SK-N-SH (cell line): ENCODE measurements at regions not wholly inside any gene's neighbourhood (a gene's known extent, or its start where the extent isn't known, plus 50 kb on each side); places are given as distances from the start of the nearest gene placed in this dataset.

ENCODE experiments used
- CTCF ChIA-PET: fragments of 300-600, 350-600 bp; formaldehyde crosslinking; extraction: SDS; loops from one replicate; lab custom pipeline; 2021; lab: Yijun Ruan, JAX
- POLR2A ChIA-PET: fragments of 350-600 bp; sonication (Branson Sonifier 250); formaldehyde crosslinking; extraction: SDS; loops from one replicate; lab custom pipeline; 2020; ENCODE audit warnings: antibody characterized with exemption, inconsistent platforms; lab: Yijun Ruan, JAX
- DNase-seq: peaks from one replicate; pipeline ENCODE4 v3.0.0; 2012
- H2AFZ ChIP-seq: fragments of 200-600 bp; sonication (generic); 2 replicates; pipeline ENCODE4 v1.8.1; 2016; ENCODE audit warnings: antibody characterized with exemption, mild to moderate bottlenecking, low read depth
- H3F3A ChIP-seq: fragments of 200-600 bp; sonication (generic); replicated peaks from 2 replicates; pipeline ENCODE3; 2016; ENCODE audit warnings: antibody characterized with exemption, mild to moderate bottlenecking; ENCODE audit not compliant: insufficient read depth
- H3K27ac ChIP-seq, 2 experiments: fragments of 200-500 bp in 1 of 2; fragments of 200-600 bp in 1 of 2; sonication (Bioruptor generic) in 1 of 2; sonication (generic), shearing (Covaris generic) in 1 of 2; 2 replicates each; pipeline versions ENCODE4 v1.5.1 to v1.6.1; 2014 to 2016; ENCODE audit warnings: low read depth in 2 of 2, inconsistent platforms in 1 of 2, low read length in 1 of 2, mild to moderate bottlenecking in 1 of 2, mixed read lengths in 1 of 2
- H3K27me3 ChIP-seq: fragments of 200-600 bp; sonication (generic), shearing (Covaris generic); 2 replicates; pipeline ENCODE4 v1.6.1; 2016; ENCODE audit warnings: mixed run types; ENCODE audit not compliant: insufficient read depth
- H3K36me3 ChIP-seq, 2 experiments: fragments of 200-500 bp in 1 of 2; fragments of 200-600 bp in 1 of 2; sonication (Bioruptor generic) in 1 of 2; sonication (generic) in 1 of 2; replicated peaks in 1 of 2; 2 replicates each; pipeline versions ENCODE3 to v1.5.1; 2014 to 2016; ENCODE audit warnings: low read length in 1 of 2, mild to moderate bottlenecking in 1 of 2; ENCODE audit not compliant: insufficient read depth in 2 of 2, control insufficient read depth in 1 of 2
- H3K4me1 ChIP-seq, 2 experiments: fragments of 200-500 bp in 1 of 2; fragments of 200-600 bp in 1 of 2; sonication (Bioruptor generic) in 1 of 2; sonication (generic), shearing (Covaris generic) in 1 of 2; 2 replicates each; pipeline versions ENCODE4 v1.5.1 to v1.6.1; 2014 to 2016; ENCODE audit warnings: low read depth in 1 of 2, low read length in 1 of 2, mixed run types in 1 of 2; ENCODE audit not compliant: insufficient read depth in 2 of 2, control insufficient read depth in 1 of 2
- H3K4me2 ChIP-seq: fragments of 200-600 bp; sonication (generic), shearing (Covaris generic); 2 replicates; pipeline ENCODE4 v1.6.1; 2017; ENCODE audit warnings: mixed run types
- H3K4me3 ChIP-seq, 2 experiments: fragments of 200-500 bp in 1 of 2; fragments of 200-600 bp in 1 of 2; sonication (Bioruptor generic) in 1 of 2; sonication (generic), shearing (Covaris generic) in 1 of 2; 2 replicates each; pipeline versions ENCODE4 v1.5.1 to v1.8.1; 2014 to 2016; ENCODE audit warnings: low read depth in 2 of 2, inconsistent platforms in 1 of 2, low read length in 1 of 2, mild to moderate bottlenecking in 1 of 2, mixed read lengths in 1 of 2, moderate library complexity in 1 of 2
- H3K79me2 ChIP-seq: fragments of 200-600 bp; sonication (generic); 2 replicates; pipeline ENCODE4 v1.8.1; 2017; ENCODE audit warnings: mild to moderate bottlenecking; ENCODE audit not compliant: insufficient read depth
- H3K9ac ChIP-seq: fragments of 200-600 bp; sonication (generic); 2 replicates; pipeline ENCODE4 v1.6.1; 2017; ENCODE audit warnings: mixed run types
- H3K9me2 ChIP-seq: fragments of 200-600 bp; sonication (generic); 2 replicates; pipeline ENCODE4 v1.6.1; 2017; ENCODE audit warnings: mixed run types
- H3K9me3 ChIP-seq: fragments of 200-600 bp; sonication (generic); 2 replicates; pipeline ENCODE4 v1.6.1; 2017; ENCODE audit warnings: mixed run types, mild to moderate bottlenecking, moderate library complexity
- H4K20me1 ChIP-seq: fragments of 200-600 bp; sonication (generic); 2 replicates; pipeline ENCODE4 v1.6.1; 2017; ENCODE audit warnings: mild to moderate bottlenecking, mixed run types; ENCODE audit not compliant: insufficient read depth
- CTCF ChIP-seq: fragments of 200-600 bp; sonication (generic); IDR thresholded peaks from 2 replicates; pipeline ENCODE4 v1.6.1; 2017; ENCODE audit warnings: antibody characterized with exemption, mild to moderate bottlenecking, moderate library complexity
- EZH2phosphoT487 ChIP-seq: fragments of 200-600 bp; sonication (generic); IDR thresholded peaks from 2 replicates; pipeline ENCODE4 v1.6.1; 2017; ENCODE audit warnings: low read depth, mixed run types, mild to moderate bottlenecking, antibody characterized with exemption, moderate library complexity, borderline replicate concordance
- FOXM1 ChIP-seq: IDR thresholded peaks from 2 replicates; pipeline ENCODE4 v1.4.0; 2012; ENCODE audit warnings: low read depth, mild to moderate bottlenecking
- GABPA ChIP-seq: IDR thresholded peaks from 2 replicates; pipeline ENCODE4 v1.4.0; 2012; ENCODE audit warnings: low read depth, mild to moderate bottlenecking
- GATA2 ChIP-seq: sonication (generic); formaldehyde crosslinking; IDR thresholded peaks from 2 replicates; pipeline ENCODE4 v1.5.0; 2020; ENCODE audit warnings: mild to moderate bottlenecking, missing genetic modification reagents
- MEF2A ChIP-seq: IDR thresholded peaks from 2 replicates; pipeline ENCODE4 v1.4.0; 2012; ENCODE audit warnings: low read depth, borderline replicate concordance
- NFIC ChIP-seq: IDR thresholded peaks from 2 replicates; pipeline ENCODE4 v1.4.0; 2012; ENCODE audit warnings: borderline replicate concordance
- NRF1 ChIP-seq: IDR thresholded peaks from 2 replicates; pipeline ENCODE4 v1.6.1; 2012; ENCODE audit warnings: low read depth, mild to moderate bottlenecking, low read length
- POLR2AphosphoS5 ChIP-seq: IDR thresholded peaks from 2 replicates; pipeline ENCODE4 v1.6.1; 2012; ENCODE audit warnings: low read depth, low read length
- RAD21 ChIP-seq: IDR thresholded peaks from 2 replicates; pipeline ENCODE4 v1.6.1; 2012; ENCODE audit warnings: mild to moderate bottlenecking, low read length
- RCOR1 ChIP-seq: fragments of 150-350 bp; IDR thresholded peaks from 2 replicates; pipeline ENCODE4 v1.6.1; 2017; ENCODE audit warnings: antibody characterized with exemption, low read length
- REST ChIP-seq: IDR thresholded peaks from 2 replicates; pipeline ENCODE4 v1.6.1; 2012; ENCODE audit warnings: mild to moderate bottlenecking, low read depth, low read length, moderate library complexity
- RFX5 ChIP-seq: IDR thresholded peaks from 2 replicates; pipeline ENCODE4 v1.6.1; 2012; ENCODE audit warnings: mild to moderate bottlenecking, improper control_type of control experiment, low read length
- SMC3 ChIP-seq: IDR thresholded peaks from 2 replicates; pipeline ENCODE4 v1.6.1; 2012; ENCODE audit warnings: low read depth, low read length, improper control_type of control experiment
- TAF1 ChIP-seq: IDR thresholded peaks from 2 replicates; pipeline ENCODE4 v1.6.1; 2012; ENCODE audit warnings: low read depth, mild to moderate bottlenecking, low read length, moderate library complexity, borderline replicate concordance
- TEAD4 ChIP-seq: IDR thresholded peaks from 2 replicates; pipeline ENCODE4 v1.4.0; 2012; ENCODE audit warnings: mild to moderate bottlenecking, borderline replicate concordance; ENCODE audit not compliant: insufficient read depth
- ZBTB33 ChIP-seq: IDR thresholded peaks from 2 replicates; pipeline ENCODE4 v1.4.0; 2012; ENCODE audit warnings: low read depth, borderline replicate concordance
- WGBS: methylation state at CpG from one replicate; pipeline ENCODE4 v1.1.6; 2017; ENCODE audit warnings: low lambda C conversion rate; 5-methylcytosine and 5-hydroxymethylcytosine counted together
- TF ChIP-seq, protein P1 (sequence below): IDR thresholded peaks from 2 replicates; pipeline ENCODE4; 2012
- TF ChIP-seq, protein P2 (sequence below): fragments of 150-350 bp; IDR thresholded peaks from 2 replicates; pipeline ENCODE4 v1.6.1; 2017; ENCODE audit warnings: antibody characterized with exemption, low read length, low read depth, borderline replicate concordance
- TF ChIP-seq, protein P3 (sequence below): IDR thresholded peaks from 2 replicates; pipeline ENCODE4 v1.4.0; 2012; ENCODE audit warnings: low read depth

- Histone ChIP-seq H3K9ac (no peak overlapping the region), H3K79me2 (no peaks in the 10 kb centered on the region), H3K9me2 (no peaks in the 10 kb centered on the region), H3F3A (no peaks in the 10 kb centered on the region), H3K9me3 (no peaks in the 10 kb centered on the region), H3K36me3 (no peaks in the 10 kb centered on the region), H3K27me3 (no peaks in the 10 kb centered on the region), H3K4me1 (no peaks in the 10 kb centered on the region), H3K4me2 (no peak overlapping the region), H4K20me1 (no peaks in the 10 kb centered on the region), H2AFZ (no peak overlapping the region), H3K27ac (no peak overlapping the region), H3K4me3 (no peak overlapping the region)
- POLR2A ChIA-PET, result no interaction called here
- 81% methylated on average over 5 of the region's 7 CpGs for WGBS
- TF ChIP-seq EZH2phosphoT487, result no peak
- TF ChIP-seq TAF1, result no peak
- no peak for TF ChIP-seq REST
- TF ChIP-seq RFX5, result no peak
- no peak for TF ChIP-seq RAD21
- TF ChIP-seq NRF1, result no peak
- TF ChIP-seq NFIC, result no peak
- TF ChIP-seq FOXM1, result no peak
- no peak for TF ChIP-seq RCOR1
- TF ChIP-seq GATA2 (CRISPR knock-in tag), result no peak
- TF ChIP-seq GABPA, result no peak
- CTCF ChIA-PET, result no interaction called here
- no peak for DNase-seq
These were observed 206.6 kb upstream of the CST7 start for GRCh38 chr20:24742436-24742835.

DNA sequence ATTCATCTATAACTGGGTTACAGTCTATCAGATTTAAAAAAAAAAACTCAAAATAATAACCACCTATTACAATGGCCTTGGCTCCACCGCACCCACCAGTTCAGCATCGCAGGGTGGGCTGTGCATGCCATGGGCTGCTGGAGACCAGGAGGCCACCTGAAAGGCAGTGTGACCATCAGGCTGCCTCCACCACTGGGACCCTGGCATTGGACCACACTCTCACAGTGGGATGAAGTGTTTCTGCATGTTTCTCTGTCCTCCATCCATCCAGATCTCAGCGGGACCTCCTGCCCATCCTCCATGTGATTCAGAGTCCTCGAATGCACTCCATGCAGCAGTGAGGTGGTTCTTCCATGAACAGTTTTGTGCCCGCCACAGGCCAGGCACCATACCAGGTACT is 206.1 kb upstream of the CST7 start:
- CTCF ChIA-PET, result no interaction called here
- Histone ChIP-seq H3K27me3 (no peaks in the 10 kb centered on the region), H3K36me3 (no peaks in the 10 kb centered on the region), H3K4me1 (no peaks in the 10 kb centered on the region), H2AFZ (no peak overlapping the region), H3K9me2 (no peaks in the 10 kb centered on the region), H3K9ac (no peak overlapping the region), H3K79me2 (no peaks in the 10 kb centered on the region), H3K4me2 (no peak overlapping the region), H3K9me3 (no peaks in the 10 kb centered on the region), H3F3A (no peaks in the 10 kb centered on the region), H3K27ac (no peak overlapping the region), H3K4me3 (no peak overlapping the region), H4K20me1 (no peaks in the 10 kb centered on the region)
- DNase-seq, result no peak
- 76% methylated on average over 5 of the region's 5 CpGs for WGBS
- POLR2A ChIA-PET, result no interaction called here
- TF ChIP-seq SMC3 (no peak), ZBTB33 (no peak), POLR2AphosphoS5 (no peak), MEF2A (no peak), TEAD4 (no peak), CTCF (no peak), RCOR1 (no peak), NRF1 (no peak)
- TF ChIP-seq, protein P1, sequence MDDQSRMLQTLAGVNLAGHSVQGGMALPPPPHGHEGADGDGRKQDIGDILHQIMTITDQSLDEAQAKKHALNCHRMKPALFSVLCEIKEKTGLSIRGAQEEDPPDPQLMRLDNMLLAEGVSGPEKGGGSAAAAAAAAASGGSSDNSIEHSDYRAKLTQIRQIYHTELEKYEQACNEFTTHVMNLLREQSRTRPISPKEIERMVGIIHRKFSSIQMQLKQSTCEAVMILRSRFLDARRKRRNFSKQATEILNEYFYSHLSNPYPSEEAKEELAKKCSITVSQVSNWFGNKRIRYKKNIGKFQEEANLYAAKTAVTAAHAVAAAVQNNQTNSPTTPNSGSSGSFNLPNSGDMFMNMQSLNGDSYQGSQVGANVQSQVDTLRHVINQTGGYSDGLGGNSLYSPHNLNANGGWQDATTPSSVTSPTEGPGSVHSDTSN, result no peak
- TF ChIP-seq, protein P2, sequence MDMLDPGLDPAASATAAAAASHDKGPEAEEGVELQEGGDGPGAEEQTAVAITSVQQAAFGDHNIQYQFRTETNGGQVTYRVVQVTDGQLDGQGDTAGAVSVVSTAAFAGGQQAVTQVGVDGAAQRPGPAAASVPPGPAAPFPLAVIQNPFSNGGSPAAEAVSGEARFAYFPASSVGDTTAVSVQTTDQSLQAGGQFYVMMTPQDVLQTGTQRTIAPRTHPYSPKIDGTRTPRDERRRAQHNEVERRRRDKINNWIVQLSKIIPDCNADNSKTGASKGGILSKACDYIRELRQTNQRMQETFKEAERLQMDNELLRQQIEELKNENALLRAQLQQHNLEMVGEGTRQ, result no peak
- TF ChIP-seq, protein P3, sequence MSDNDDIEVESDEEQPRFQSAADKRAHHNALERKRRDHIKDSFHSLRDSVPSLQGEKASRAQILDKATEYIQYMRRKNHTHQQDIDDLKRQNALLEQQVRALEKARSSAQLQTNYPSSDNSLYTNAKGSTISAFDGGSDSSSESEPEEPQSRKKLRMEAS, result no peak
